Activated CD8-positive, alpha-beta memory T cell treated with anti-CD3 and anti-CD28 coated beads for 4 hours (primary cell): ENCODE measurements at regions not wholly inside any gene's neighbourhood (a gene's known extent, or its start where the extent isn't known, plus 50 kb on each side); places are given as distances from the start of the nearest gene placed in this dataset.

Source experiments
- DNase-seq, 2 donors: peaks; one replicate each; pipeline ENCODE4 v3.0.0-alpha.2; 2020; ENCODE audit warnings: low read depth in 2 of 2

DNA sequence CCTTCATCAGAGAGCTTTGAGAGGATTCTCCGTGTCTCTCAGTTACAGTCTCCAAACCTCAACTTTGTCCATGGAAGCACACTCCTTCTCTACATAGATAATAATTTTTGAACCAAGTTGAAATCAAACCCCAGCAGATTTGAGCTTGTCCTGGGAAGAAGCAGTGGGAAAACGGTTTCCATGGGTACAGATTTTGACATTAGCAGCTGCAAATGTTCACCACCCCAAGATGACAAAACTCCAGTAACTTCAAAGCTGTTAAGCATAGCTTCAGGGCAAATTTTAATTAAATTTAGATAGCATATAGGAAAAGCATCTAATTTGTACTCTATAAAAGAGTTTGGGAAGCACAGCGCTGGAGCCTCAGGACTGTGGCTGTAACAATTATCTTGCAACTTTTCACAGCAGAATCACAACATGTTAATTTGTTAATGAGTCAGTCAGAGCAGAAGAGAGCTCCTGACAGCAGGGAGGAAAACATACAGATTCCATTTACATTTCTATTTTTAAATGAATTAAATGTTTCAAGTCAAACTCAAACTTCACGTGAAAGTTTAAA, 240.7 kb downstream of the BMP7 start:
- no peak for DNase-seq

DNA sequence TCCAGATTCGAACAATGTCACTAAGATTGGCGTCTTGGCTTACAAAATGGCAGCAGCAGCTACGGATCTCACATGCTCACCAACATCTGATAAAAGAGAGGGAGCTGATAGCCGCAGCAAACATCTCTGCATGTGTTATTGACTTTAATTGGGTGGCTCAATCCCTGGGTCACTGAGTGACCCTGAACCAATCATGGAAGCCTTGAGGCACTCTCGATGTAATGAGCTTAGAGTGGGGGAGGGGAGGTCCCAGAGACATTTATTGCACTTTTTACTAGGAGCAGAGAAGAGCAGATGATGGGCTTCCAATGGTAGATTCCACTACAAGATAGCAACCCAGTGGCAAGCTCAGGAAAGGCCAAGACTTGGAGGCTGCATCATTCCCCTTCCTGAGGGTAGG, 238.7 kb downstream of the BMP7 start:
- no peak for DNase-seq

DNA sequence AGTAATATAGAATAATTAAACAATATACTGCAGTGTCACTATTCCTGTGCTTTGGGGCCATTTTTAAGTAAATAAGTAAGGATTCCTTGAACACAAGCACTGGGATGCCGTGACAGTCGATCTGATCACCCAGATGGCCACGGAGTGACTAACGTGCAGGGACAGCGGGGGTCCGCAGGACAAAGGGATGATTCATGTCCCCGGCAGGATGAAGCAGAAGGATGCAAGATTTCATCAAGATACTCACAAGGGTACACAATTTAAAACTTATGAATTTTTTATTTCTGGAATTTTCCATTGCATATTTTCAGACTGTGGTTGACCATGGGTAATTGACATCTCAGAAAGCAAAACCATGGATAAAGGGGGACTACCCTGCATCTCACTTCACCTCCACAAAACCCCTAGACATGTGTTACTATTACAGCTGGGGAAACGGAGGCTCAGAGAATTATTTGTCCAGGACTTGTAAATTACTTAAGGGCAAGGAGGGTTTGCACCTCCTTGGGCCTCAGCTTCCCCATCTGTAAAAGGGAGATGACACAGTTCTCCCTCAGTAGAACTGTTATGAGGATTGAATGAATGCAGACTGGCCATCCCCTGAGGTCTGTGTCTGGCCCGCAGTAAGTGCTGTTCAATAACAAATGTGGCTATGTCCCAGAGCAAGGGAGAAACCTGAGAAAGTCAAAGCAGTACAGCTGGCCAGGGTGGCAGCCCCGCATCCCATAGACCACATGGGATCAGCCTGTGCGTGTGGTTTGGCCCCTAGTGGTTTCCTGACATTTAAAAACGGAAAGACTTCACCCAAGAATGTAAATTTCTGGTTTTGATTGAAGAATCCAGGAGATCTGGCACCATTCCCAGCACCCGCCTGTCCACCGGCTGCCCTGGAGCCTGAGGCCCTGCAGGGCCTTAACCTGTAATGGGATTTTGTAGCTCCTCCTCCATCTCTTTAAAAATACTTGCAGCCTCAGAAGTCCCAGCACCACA, 235.5 kb downstream of the BMP7 start:
- no peak for DNase-seq

DNA sequence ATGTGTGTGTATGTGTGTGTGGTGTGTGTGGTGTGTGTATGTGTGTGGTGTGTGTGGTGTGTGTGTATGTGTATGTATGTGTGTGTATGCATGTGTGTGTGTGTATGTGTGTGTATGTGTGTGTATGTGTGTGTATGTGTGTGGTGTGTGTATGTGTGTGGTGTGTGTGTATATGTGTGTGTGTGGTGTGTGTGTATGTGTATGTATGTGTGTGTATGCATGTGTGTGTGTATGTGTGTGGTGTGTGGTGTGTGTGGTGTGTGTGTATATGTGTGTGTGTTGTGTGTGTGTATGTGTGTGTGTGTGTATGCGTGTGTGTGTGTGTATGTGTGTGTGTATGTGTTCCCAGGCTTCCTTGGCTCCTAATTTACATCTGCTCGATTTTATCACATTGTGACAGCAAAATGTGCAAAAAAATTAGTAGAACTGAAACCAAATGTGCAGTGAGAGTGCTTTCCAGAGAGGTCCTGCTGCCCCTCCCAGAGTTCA, 234.5 kb downstream of the BMP7 start:
- no peak for DNase-seq

DNA sequence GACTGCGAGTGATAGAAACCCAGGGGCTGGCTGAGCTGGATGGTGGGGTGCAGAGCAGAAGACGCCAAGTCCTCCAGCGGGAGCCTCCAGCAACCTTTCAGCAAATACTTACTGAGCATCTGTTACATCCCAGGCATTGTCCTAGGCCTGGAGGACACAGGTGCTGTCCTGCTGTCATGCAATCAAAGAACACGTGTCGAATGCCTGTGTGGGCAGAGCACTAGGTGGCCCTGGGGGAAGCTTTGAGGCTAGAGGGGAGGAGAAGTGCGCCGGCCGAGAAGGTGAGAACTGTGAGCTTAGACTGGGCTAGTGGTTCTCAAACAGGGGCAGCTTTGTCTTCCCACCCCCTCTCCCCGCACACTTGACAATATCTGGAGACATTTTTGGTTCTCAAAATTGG, 233.6 kb downstream of the BMP7 start:
- no peak for DNase-seq

DNA sequence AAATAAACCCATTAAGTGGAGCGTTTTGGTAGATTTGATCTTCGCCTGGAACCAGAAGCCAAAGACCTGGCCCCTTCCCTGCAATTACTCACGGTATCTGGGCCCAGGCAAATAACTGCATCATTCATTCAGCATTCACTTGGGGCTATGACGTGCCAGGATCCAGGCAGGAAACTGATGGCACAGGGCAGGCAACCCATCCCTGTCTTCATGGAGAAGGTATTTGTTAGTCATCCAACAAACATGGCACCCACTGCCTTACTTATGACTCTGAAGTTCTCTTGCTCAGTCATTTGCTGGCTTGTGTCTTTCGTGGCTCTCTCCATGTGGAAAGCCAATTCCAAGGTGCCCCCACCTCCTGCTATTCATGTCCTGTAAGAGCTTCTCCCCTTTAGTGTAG, 232.4 kb downstream of the BMP7 start:
- no peak for DNase-seq

DNA sequence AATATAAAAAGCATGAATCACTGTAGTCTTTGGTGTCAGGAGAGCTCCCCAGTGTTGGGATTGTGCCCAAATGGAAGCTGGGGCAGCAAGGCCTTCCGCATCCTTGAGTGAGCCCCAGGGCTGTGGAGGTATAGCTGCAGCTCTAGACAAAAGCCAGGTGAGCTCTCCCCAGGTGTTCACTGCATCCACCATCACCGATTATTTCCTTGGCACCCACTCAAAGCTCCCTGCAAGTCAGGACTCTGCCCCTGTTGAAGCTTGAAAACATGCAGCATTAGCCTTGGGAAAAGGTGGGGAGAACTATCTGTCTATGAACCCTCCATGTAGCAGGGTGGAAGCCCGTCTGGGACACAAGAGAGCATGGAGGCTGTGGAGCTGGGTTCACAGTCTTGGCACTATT, 228.8 kb downstream of the BMP7 start:
- no peak for DNase-seq

DNA sequence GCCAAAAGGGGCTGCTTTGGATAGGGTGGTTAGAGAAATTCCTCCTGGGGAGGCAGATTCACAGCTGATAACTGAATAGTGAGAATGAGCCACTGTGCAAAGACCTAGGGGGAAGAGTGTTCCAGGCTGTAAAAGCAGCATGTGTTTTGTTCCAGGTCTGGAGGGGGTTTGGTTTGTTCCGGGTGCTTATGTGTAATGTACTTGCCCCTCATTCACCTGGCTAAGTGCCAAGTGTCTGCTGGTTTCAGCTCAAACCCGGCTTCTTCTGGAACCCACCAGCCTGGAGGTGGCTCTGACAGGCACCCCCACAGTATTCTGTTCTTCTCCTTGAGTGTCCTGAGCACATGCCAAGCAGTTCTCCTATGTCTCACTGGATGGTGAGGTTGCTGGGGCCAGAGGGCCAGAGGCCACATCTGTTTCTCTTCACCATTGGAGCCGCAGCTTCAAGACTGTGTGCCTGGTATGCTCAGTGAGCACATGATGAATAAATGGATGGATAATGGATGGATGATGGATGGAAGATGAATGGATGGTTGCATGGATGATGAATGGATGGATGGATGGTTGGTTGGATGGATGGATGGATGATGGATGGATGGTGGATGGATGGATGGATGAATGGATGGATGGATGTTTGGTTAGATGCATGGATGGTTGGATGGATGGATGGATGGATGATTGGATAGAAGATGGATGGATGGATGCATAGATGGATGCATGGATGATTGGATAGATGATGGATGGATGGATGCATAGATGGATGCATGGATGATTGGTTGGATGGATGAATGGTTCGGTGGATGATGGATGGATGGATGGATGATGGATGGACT, 227.6 kb downstream of the BMP7 start:
- no peak for DNase-seq

DNA sequence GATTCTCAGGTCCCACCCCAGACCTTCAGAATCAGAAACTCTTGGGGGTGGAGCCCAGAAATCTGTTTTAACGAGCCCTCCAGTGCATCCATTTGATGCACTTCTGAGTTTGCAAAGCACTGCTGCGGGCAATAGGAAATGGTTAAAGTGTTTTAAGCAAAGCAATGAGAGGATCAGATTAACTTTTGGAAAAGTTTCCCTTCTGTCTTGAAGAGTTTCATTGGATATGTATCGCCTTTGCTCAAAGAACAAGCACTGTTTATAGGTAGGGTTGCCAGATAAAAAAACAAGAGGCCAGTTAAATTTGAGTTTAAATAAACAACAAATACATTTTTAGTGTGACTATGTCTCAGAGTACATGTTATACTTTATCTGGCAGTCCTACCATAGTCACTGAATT, 226.0 kb downstream of the BMP7 start:
- no peak for DNase-seq

DNA sequence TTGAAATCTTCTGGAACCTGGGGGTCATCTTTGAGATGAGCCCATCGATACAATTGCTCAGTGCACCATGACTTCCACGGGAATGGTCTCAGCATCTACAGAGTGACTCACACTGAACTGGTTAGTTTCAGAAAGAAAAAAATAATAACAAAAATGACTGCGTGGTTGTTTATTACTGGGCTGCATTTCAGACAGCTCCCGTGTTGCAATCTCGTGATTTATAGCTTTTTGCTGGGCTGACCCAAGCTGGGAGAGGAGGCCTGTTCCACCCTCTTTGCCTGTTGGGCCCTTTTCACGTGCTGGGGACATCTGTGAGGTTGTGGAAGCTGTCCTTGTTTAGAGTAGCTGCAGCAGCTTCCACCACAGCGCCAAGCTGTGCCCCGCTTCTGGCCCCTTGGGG, 225.5 kb downstream of the BMP7 start:
- no peak for DNase-seq

DNA sequence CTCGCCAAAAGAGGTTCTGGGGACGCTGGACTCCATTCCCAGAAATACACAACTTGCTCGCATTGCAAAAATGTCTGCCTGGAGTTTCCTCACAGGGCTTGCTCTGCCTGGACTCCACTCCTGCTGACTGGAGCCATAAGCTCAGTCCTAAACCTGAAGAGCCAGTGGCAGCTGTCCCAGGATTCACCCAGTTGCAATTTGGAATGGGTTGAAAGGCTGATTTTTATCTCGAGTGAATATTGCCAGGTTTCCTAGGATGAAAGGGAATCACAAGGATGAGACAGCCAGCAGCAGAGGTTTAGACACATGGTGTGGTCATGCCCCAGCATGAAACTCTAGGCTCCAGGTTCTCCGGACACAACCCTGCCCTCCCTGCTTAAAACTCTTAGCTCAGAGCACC, 223.3 kb downstream of the BMP7 start:
- no peak for DNase-seq

DNA sequence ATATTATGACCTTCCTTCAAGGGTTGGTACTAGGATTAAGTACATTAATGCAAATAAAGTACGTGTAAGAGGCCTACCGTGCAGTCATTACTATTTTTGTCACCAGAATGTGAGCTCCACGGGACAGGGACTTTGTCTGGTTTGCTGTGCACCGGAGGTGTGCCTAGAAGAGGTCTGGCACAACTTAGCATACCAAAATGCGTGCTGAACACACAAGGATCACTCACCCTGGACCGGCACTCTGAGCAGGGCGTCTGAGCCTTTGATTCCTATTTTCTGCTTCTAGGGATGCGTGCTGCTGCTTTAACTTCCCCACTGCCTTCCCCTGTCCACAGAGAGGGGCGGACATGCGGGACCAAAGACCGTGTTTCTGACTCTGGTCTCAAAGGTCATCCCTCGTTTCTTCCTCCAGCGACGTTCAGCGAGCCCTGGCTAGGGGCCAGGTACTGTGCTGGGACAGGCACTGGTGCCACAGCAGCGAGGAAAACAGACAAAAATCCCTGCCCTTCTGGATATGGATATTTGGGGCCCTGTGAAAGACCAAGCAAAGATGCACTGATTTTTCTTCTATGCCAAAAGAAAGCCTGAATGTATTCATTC, 222.7 kb downstream of the BMP7 start:
- no peak for DNase-seq

DNA sequence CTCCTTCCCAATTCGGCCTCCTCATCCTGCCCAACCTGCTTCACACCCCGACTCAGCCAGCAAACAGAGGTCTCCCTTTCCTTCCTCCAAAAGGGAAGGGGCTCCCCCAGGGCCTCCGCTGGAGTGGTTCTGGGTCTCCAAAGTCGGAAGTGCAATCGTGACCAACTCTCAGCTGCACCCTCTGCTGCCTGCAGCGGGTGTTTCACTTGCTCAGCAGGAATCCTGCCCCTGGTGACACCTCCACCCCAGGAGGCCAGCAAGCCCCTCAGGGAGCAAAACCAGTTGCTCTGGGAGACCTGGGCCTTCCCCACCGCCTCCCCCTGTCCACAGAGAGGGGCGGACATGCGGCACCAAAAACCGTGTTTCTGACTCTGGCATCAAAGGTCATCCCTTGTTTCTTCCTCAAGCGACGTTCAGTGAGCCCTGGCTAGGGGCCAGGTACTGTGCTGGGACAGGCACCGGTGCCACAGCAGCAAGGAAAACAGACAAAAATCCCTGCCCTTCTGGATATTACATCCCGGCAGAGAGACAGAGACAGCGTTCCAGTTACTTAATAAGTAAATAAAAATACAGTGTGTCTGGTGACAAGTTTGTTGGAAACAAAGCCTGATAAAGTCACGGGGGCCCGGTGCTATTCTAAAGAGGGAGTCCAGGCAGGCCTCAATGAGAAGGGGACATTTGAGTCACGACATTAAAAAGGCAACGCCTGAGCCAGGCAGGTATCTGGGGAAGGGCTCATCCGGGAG, 219.0 kb downstream of the BMP7 start:
- DNase-seq = no peak

DNA sequence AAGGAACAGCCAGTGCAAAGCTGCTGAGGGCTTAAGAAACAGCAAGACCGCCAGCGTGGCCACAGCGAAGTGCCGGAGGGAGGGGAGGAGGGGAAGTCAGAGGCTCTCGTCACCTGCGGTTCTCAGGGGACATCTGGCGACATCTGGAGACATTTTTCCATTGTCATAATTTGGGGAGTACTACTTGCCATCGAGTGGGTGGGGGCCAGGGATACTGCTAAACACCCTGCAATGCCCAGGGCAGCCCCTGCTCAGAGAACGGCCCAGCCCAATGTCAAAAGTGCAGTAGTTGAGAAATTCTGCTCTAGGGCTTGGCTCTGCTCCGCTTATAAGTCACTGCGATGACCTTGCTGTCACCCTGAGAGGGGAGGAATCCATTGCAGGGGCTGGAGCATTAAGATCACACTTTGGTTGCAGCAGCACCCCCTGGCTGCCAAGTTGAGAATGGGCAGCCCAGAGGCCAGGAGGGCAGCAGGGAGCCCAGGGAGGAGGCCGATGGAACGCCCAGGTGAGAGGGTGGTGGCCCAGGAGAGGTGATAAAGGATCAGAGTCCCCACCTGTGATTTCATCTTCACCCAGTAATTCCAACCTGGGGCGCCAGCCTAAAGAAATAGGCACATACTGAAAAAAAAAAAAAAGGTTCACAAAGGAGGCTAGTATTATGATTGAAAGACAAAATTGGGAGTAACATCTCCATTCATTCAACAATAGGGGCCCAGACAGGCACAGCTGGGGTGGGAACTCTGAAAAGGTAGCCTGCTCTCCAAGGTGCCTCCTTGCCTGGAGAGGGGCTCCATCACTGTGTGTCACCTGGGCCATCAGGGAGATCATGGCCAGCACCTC, 218.2 kb downstream of the BMP7 start:
- no peak for DNase-seq

DNA sequence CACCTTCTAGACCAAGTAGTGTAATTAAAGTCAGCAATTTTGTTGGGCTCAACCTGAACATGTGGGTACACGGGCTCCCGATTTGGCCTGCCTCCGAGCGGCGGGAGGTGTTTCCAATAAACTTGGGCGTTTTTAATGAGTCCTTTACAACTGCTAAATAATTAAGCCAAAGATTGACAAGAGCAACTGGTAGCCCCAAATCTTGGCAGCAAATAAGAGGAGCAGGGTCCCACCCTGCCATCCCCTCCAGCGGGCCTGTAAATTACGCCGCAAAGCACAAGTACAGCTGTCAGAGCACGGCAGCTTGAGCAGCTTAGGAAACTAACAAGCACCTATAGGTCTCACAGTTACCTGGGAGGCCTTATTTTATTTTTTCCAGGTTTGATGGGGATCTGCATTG, 217.1 kb downstream of the BMP7 start:
- DNase-seq = no peak

DNA sequence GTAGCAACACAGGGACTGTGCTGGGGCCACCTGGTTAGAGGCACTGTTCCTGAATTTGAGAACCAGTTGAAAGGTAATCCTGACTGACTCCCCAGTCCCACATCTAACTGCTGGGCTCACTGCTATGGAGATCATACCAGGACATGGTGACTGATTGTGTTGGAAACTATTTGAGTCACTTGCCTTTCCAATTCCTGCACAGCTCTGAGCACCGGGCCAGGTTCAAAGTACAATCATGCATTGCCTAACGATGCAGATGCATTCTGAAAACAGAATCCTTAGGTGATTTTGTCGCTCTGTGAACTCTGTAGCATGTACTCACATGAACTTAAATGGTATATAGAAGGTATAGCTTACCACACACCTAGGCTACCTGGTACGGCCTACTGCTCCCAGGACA, 215.3 kb downstream of the BMP7 start:
- DNase-seq = no peak

DNA sequence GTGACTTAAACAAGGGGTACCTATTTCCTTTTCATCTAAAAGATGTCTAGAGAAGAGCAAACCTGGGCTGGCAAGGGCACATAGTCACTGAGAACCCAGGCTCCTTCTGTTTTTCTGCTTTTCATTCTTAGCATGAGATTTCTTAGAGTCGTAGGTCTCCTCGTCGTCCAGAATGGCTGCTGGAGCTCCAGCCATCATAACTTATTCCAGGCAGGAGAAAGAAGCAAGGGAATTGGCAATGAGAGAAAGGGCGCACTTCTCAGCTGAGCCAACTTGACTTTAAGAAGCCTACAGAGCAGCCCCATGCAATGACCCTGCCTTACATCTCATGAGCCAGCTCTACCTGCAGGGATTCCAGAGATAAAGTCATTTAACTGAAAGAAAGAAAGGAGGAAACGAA, 213.4 kb downstream of the BMP7 start:
- DNase-seq = no peak

DNA sequence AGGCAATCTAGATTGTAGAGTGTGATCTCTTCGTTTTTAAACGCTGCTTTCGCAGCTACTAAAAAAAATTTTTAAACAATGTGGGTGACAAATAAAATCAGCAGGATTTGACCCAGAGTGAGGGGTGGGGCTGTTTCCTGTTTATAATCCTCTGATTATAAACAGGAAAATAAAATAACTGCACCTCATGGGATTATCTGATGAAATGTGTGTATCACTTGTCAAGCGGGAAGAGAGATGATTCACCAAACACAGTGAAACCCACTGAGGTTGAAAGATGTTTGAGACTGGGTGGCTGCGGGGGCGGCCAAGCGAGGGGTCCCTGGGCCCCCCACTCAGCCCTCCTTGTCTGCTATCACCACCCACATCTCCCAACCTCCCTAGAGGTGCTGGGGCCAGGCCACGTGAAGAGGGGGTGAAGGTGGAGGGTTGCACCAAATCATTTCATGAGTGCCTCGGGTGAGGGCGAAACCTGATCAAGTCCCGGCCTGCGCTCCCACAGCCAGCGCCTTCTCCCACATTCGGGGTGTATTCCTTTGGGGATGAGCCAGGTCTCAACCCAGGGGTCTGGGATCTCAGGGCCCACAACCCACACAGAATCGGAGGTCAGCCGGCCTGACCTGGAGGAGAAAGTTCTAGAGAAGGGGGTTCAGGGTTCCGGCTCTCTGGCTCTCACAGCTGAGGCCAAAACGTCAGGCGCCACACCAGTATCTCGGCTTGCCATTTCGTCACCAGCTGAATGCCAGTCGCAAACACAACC, 212.5 kb downstream of the BMP7 start:
- DNase-seq = no peak

DNA sequence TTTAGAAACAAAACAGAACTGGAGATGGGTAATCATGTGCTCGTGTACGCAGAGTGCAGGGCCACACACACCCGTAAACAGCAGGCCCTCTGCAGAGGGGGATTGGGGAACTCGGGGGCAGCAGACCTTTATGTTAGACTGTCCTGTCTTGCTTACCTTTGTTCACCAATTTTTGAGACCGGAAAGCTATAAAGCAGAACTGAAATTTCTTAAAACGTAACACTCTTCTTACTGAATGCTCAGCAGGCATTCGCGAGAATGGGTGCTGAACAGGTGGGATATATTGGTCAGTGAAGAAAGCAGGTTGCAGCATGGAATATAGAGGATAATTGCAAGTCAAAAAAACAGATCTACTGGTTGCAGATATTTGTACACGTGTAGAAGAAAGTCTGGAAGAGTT, 211.1 kb downstream of the BMP7 start:
- no peak for DNase-seq

DNA sequence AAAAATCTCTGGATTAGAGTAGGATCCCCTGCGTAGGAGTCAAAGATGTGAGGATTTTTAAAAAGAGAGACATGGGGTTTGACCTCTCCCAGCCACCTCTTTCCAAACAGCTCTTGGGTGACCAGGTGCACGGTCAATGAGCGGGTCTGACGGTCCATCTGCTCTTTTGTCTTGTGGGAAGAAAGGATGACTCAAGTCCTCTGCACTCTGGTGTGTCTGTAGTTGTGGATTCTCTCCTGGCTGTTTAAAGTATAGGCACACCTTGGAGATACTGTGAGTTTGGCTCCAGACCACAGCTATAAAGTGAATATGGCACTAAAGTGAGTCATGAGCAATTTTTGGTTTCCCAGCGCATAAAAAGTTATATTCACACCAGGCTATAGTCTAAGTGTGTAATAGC, 209.8 kb downstream of the BMP7 start:
- no peak for DNase-seq
